ENCODE measurements at regions not wholly inside any gene's neighbourhood (a gene's known extent, or its start where the extent isn't known, plus 50 kb on each side); places are given as distances from the start of the nearest gene placed in this dataset.

DNA sequence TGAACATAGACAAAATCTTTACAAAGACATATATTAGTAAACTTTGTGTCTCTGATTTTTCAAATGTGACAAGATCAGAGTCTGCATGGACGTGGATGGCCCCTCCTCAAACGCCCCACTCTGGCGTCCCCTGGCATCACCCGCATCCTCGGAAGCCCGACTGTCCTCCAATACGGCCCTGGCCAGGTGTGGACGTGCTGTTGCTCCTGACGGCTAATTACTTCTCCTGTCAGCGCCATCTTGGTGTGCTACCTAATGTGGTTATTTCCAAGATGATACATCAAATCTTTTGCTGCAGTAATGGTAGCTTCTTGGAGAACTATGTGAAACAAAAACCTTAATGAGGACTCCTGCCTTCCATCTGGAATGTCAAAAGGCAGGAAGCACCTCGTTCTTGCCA lies 747.4 kb upstream of the SALL3 start:
- no peak overlapping the region for H3K27ac ChIP-seq (replicated peaks; ENCODE audit: low read length)
- H2BK15ac ChIP-seq (ENCODE audit: low read length), result no peak overlapping the region
- H3K9ac ChIP-seq (ENCODE audit: low read depth, low read length, poor library complexity), result no peak overlapping the region
- H3K79me1 ChIP-seq (ENCODE audit: low read depth, low read length), result no peaks in the 10 kb centered on the region
- no peak overlapping the region for H3K4ac ChIP-seq (ENCODE audit: low read length)
- H2BK120ac ChIP-seq (ENCODE audit: low read depth, low read length), result no peak overlapping the region
- H2AFZ ChIP-seq (ENCODE audit: low read length), result no peak overlapping the region
- peaks cover 0 to 6% (median 2%) of the 10 kb centered on the region in 3 experiments for H3K27me3 ChIP-seq (ENCODE audit: control insufficient read depth in 3 of 3, insufficient read depth in 3 of 3, low read depth in 1 of 3, low read length in 3 of 3)
- no peak overlapping the region for H2BK12ac ChIP-seq (ENCODE audit: low read length)
- no peak overlapping the region for H3K4me2 ChIP-seq (ENCODE audit: insufficient read depth, low read length, poor library complexity, severe bottlenecking)
- no peak overlapping the region for H2AK5ac ChIP-seq (ENCODE audit: low read depth, low read length)
- no peak overlapping the region for H2BK5ac ChIP-seq (ENCODE audit: low read length)
- no peak overlapping the region for H4K91ac ChIP-seq (ENCODE audit: low read depth, low read length, poor library complexity)
- H3K4me3 ChIP-seq (ENCODE audit: low read length in 2 of 2), result no peak overlapping the region
- DNase-seq (ENCODE audit: low spot score), result no peak
- H3K36me3 ChIP-seq (replicated peaks in 1 of 2; ENCODE audit: control insufficient read depth in 2 of 2, insufficient read depth in 2 of 2, low read length in 2 of 2), result no peaks in the 10 kb centered on the region
- no CpG with 5 or more reads among the region's 11 CpGs for WGBS, 2 donors (ENCODE audit: extremely low coverage in 2 of 2, insufficient read length in 2 of 2, insufficient replicate concordance in 1 of 2)
- H3K14ac ChIP-seq (ENCODE audit: low read length), result no peak overlapping the region
- peaks cover 0 to 5% of the 10 kb centered on the region in 2 donors for H3K4me1 ChIP-seq (ENCODE audit: control insufficient read depth in 2 of 2, insufficient read depth in 1 of 2, low read depth in 1 of 2, low read length in 2 of 2)
- H3K23ac ChIP-seq (ENCODE audit: low read depth, low read length, poor library complexity), result no peak overlapping the region
- no peaks in the 10 kb centered on the region for H3K9me3 ChIP-seq (replicated peaks in 1 of 2; ENCODE audit: control insufficient read depth in 2 of 2, insufficient read depth in 1 of 2, low read depth in 1 of 2, low read length in 2 of 2)
- H3K18ac ChIP-seq (ENCODE audit: low read length), result no peak overlapping the region
- no peak overlapping the region for H4K8ac ChIP-seq (ENCODE audit: low read depth, low read length)

DNA sequence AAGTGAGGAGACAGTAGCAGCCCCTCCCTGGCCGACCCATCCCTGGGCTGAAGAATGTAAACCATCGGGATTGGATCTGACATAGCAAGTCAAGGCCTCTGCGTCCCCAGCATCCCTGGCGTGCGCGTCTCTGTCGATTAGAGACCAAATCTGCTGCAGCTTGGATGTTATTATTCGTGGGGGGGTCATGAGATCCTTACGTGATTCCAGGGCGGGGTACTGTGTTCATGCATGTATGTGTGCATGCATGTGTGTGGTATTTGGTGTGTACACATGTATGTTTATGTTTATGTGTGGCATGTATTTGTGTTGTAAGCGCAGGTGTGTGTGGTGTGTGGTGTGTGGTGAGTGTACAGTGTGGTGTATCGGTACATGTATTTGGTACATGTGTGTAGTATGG lies 741.8 kb upstream of the SALL3 start:
- H3K79me1 ChIP-seq (ENCODE audit: low read depth, low read length), result no peaks in the 10 kb centered on the region
- H2BK12ac ChIP-seq (ENCODE audit: low read length), result no peak overlapping the region
- no peak for DNase-seq (ENCODE audit: low spot score)
- H3K9me3 ChIP-seq (replicated peaks in 1 of 2; ENCODE audit: control insufficient read depth in 2 of 2, insufficient read depth in 1 of 2, low read depth in 1 of 2, low read length in 2 of 2), result peaks cover 0 to 6% of the 10 kb centered on the region in 2 donors
- no peak overlapping the region for H3K23ac ChIP-seq (ENCODE audit: low read depth, low read length, poor library complexity)
- no peak overlapping the region for H3K14ac ChIP-seq (ENCODE audit: low read length)
- no CpG with 5 or more reads among the region's 12 CpGs for WGBS, 2 donors (ENCODE audit: extremely low coverage in 2 of 2, insufficient read length in 2 of 2, insufficient replicate concordance in 1 of 2)
- H2BK5ac ChIP-seq (ENCODE audit: low read length), result no peak overlapping the region
- H2BK120ac ChIP-seq (ENCODE audit: low read depth, low read length), result no peak overlapping the region
- H4K91ac ChIP-seq (ENCODE audit: low read depth, low read length, poor library complexity), result no peak overlapping the region
- H3K9ac ChIP-seq (ENCODE audit: low read depth, low read length, poor library complexity), result no peak overlapping the region
- H2BK15ac ChIP-seq (ENCODE audit: low read length), result no peak overlapping the region
- H3K36me3 ChIP-seq (replicated peaks in 1 of 2; ENCODE audit: control insufficient read depth in 2 of 2, insufficient read depth in 2 of 2, low read length in 2 of 2), result no peaks in the 10 kb centered on the region
- H2AK5ac ChIP-seq (ENCODE audit: low read depth, low read length), result no peak overlapping the region
- H3K4me2 ChIP-seq (ENCODE audit: insufficient read depth, low read length, poor library complexity, severe bottlenecking), result no peak overlapping the region
- H3K4me1 ChIP-seq (ENCODE audit: control insufficient read depth in 2 of 2, insufficient read depth in 1 of 2, low read depth in 1 of 2, low read length in 2 of 2), result peaks cover 11 to 13% of the 10 kb centered on the region in 2 donors
- H3K27me3 ChIP-seq (ENCODE audit: control insufficient read depth in 3 of 3, insufficient read depth in 3 of 3, low read depth in 1 of 3, low read length in 3 of 3), result no peaks in the 10 kb centered on the region
- no peak overlapping the region for H3K27ac ChIP-seq (replicated peaks; ENCODE audit: low read length)
- H4K8ac ChIP-seq (ENCODE audit: low read depth, low read length), result no peak overlapping the region
- H3K4ac ChIP-seq (ENCODE audit: low read length), result no peak overlapping the region
- no peak overlapping the region for H3K18ac ChIP-seq (ENCODE audit: low read length)
- H2AFZ ChIP-seq (ENCODE audit: low read length), result no peak overlapping the region
- peak overlapping the region in 1 of 2 donors; percentile 11 for H3K4me3 ChIP-seq (ENCODE audit: low read length in 2 of 2)

DNA sequence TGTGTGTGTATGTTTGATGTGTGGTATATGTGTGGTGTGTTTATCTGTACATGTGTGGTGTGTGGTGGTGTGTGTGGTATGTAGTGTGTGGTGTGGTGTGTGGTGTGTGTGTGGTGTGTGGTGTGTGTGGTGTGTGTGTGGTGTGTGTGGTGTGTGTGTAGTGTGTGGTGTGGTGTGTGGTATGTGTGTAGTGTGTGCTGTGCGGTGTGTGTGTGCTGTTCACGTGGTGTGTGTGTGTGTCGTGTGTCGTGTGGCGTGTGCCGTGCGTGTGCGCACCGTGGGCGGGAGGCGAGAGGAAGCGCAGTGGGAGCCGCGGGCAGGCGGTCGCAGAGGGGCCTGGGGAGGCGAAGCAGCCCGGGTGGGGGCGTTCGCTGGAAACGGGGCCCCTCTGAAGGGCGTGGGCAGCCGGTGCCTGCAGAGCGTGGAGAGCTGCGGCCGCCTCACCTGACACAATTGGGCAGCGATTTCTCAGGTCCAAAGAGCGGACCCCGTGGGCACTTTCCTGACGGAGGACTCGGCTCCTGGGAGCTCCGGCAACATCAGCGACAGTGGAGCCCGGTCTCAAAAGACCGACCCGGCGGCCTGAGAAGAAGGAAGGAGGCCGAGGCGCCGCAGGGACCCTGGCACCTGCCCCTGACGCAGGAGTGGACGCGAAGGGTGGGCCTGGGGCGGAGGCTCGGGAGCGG lies 741.1 kb upstream of the SALL3 start:
- H3K27me3 ChIP-seq (ENCODE audit: control insufficient read depth in 3 of 3, insufficient read depth in 3 of 3, low read depth in 1 of 3, low read length in 3 of 3), result no peaks in the 10 kb centered on the region
- H2AFZ ChIP-seq (ENCODE audit: low read length), result no peak overlapping the region
- peaks cover 12 to 13% of the 10 kb centered on the region in 2 donors for H3K4me1 ChIP-seq (ENCODE audit: control insufficient read depth in 2 of 2, insufficient read depth in 1 of 2, low read depth in 1 of 2, low read length in 2 of 2)
- peaks cover 0 to 6% of the 10 kb centered on the region in 2 donors for H3K9me3 ChIP-seq (replicated peaks in 1 of 2; ENCODE audit: control insufficient read depth in 2 of 2, insufficient read depth in 1 of 2, low read depth in 1 of 2, low read length in 2 of 2)
- peak overlapping the region in 1 of 2 donors; percentile 11 for H3K4me3 ChIP-seq (ENCODE audit: low read length in 2 of 2)
- no peak for DNase-seq (ENCODE audit: low spot score)
- H3K79me1 ChIP-seq (ENCODE audit: low read depth, low read length), result no peaks in the 10 kb centered on the region
- H2BK5ac ChIP-seq (ENCODE audit: low read length), result no peak overlapping the region
- no peak overlapping the region for H2BK120ac ChIP-seq (ENCODE audit: low read depth, low read length)
- H3K23ac ChIP-seq (ENCODE audit: low read depth, low read length, poor library complexity), result peak overlapping the region; percentile 65
- 100% methylated on average over 2 of the region's 46 CpGs; no CpG with 5 or more reads in 1 of the 2 donors for WGBS, 2 donors (ENCODE audit: extremely low coverage in 2 of 2, insufficient read length in 2 of 2, insufficient replicate concordance in 1 of 2)
- H2BK12ac ChIP-seq (ENCODE audit: low read length), result no peak overlapping the region
- no peak overlapping the region for H4K8ac ChIP-seq (ENCODE audit: low read depth, low read length)
- no peak overlapping the region for H4K91ac ChIP-seq (ENCODE audit: low read depth, low read length, poor library complexity)
- no peaks in the 10 kb centered on the region for H3K36me3 ChIP-seq (replicated peaks in 1 of 2; ENCODE audit: control insufficient read depth in 2 of 2, insufficient read depth in 2 of 2, low read length in 2 of 2)
- no peak overlapping the region for H3K4ac ChIP-seq (ENCODE audit: low read length)
- peak overlapping the region; percentile 49 for H2BK15ac ChIP-seq (ENCODE audit: low read length)
- peak overlapping the region; percentile 53 for H3K18ac ChIP-seq (ENCODE audit: low read length)
- no peak overlapping the region for H3K27ac ChIP-seq (replicated peaks; ENCODE audit: low read length)
- no peak overlapping the region for H3K4me2 ChIP-seq (ENCODE audit: insufficient read depth, low read length, poor library complexity, severe bottlenecking)
- no peak overlapping the region for H3K14ac ChIP-seq (ENCODE audit: low read length)
- peak overlapping the region; percentile 97 for H2AK5ac ChIP-seq (ENCODE audit: low read depth, low read length)
- no peak overlapping the region for H3K9ac ChIP-seq (ENCODE audit: low read depth, low read length, poor library complexity)

DNA sequence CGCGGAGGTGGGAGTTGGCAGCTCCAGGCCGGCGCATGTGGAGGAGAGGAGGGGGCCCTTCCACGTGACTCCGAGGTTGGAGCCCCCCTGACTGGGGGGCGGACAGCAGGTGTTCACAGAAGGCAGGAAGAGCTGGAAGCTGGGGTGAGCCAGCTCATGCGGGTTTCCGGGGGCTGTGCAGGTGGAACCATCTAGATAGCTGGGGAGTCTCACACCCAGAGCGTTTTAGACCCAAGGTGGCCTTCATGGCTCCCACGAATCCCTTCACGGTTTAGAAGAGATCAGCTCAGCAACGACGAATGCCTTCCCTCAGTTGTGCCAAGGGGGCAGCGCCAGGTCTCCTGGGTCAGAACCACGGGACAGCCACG lies 740.5 kb upstream of the SALL3 start:
- H3K9ac ChIP-seq (ENCODE audit: low read depth, low read length, poor library complexity), result no peak overlapping the region
- no peak overlapping the region for H2BK12ac ChIP-seq (ENCODE audit: low read length)
- no peak overlapping the region for H3K14ac ChIP-seq (ENCODE audit: low read length)
- H3K23ac ChIP-seq (ENCODE audit: low read depth, low read length, poor library complexity), result no peak overlapping the region
- no peak overlapping the region for H4K91ac ChIP-seq (ENCODE audit: low read depth, low read length, poor library complexity)
- no peaks in the 10 kb centered on the region for H3K36me3 ChIP-seq (replicated peaks in 1 of 2; ENCODE audit: control insufficient read depth in 2 of 2, insufficient read depth in 2 of 2, low read length in 2 of 2)
- no peak overlapping the region for H3K4me3 ChIP-seq (ENCODE audit: low read length in 2 of 2)
- no peak overlapping the region for H2BK5ac ChIP-seq (ENCODE audit: low read length)
- no peak overlapping the region for H3K4me2 ChIP-seq (ENCODE audit: insufficient read depth, low read length, poor library complexity, severe bottlenecking)
- no peak overlapping the region for H3K27ac ChIP-seq (replicated peaks; ENCODE audit: low read length)
- peaks cover 0 to 6% of the 10 kb centered on the region in 2 donors for H3K9me3 ChIP-seq (replicated peaks in 1 of 2; ENCODE audit: control insufficient read depth in 2 of 2, insufficient read depth in 1 of 2, low read depth in 1 of 2, low read length in 2 of 2)
- no peak overlapping the region for H4K8ac ChIP-seq (ENCODE audit: low read depth, low read length)
- no peak for DNase-seq (ENCODE audit: low spot score)
- H3K79me1 ChIP-seq (ENCODE audit: low read depth, low read length), result no peaks in the 10 kb centered on the region
- peak overlapping the region; percentile 49 for H2BK15ac ChIP-seq (ENCODE audit: low read length)
- H3K4me1 ChIP-seq (ENCODE audit: control insufficient read depth in 2 of 2, insufficient read depth in 1 of 2, low read depth in 1 of 2, low read length in 2 of 2), result peaks cover 12 to 13% of the 10 kb centered on the region in 2 donors
- H2BK120ac ChIP-seq (ENCODE audit: low read depth, low read length), result no peak overlapping the region
- peak overlapping the region; percentile 97 for H2AK5ac ChIP-seq (ENCODE audit: low read depth, low read length)
- no peak overlapping the region for H2AFZ ChIP-seq (ENCODE audit: low read length)
- peak overlapping the region; percentile 15 for H3K18ac ChIP-seq (ENCODE audit: low read length)
- H3K4ac ChIP-seq (ENCODE audit: low read length), result peak overlapping the region; percentile 54
- no CpG with 5 or more reads among the region's 17 CpGs for WGBS, 2 donors (ENCODE audit: extremely low coverage in 2 of 2, insufficient read length in 2 of 2, insufficient replicate concordance in 1 of 2)
- no peaks in the 10 kb centered on the region for H3K27me3 ChIP-seq (ENCODE audit: control insufficient read depth in 3 of 3, insufficient read depth in 3 of 3, low read depth in 1 of 3, low read length in 3 of 3)

Measured in neuronal stem cell (in vitro differentiated cells).